GM13976 (cell line): ENCODE measurements at regions not wholly inside any gene's neighbourhood (a gene's known extent, or its start where the extent isn't known, plus 50 kb on each side); places are given as distances from the start of the nearest gene placed in this dataset.

Experiments
- DNase-seq: peaks from one replicate; pipeline ENCODE4 v3.0.0; 2012; ENCODE audit warnings: low spot score
- in situ Hi-C: fragments of 300-500 bp; cut with MboI; formaldehyde crosslinking; loops from one replicate; pipeline ENCODE4 v1.12.0; 2022; ENCODE audit warnings: low sequenced_read_pairs, mixed read lengths, inconsistent platforms; ENCODE audit not compliant: unreplicated experiment
- TF ChIP-seq, protein P1 (sequence below): IDR thresholded peaks from 2 replicates; pipeline ENCODE4 v1.5.1; 2012; ENCODE audit warnings: borderline replicate concordance, mild to moderate bottlenecking; ENCODE audit not compliant: insufficient read depth; ENCODE audit errors: extremely low read depth, missing control alignments, control extremely low read depth

DNA sequence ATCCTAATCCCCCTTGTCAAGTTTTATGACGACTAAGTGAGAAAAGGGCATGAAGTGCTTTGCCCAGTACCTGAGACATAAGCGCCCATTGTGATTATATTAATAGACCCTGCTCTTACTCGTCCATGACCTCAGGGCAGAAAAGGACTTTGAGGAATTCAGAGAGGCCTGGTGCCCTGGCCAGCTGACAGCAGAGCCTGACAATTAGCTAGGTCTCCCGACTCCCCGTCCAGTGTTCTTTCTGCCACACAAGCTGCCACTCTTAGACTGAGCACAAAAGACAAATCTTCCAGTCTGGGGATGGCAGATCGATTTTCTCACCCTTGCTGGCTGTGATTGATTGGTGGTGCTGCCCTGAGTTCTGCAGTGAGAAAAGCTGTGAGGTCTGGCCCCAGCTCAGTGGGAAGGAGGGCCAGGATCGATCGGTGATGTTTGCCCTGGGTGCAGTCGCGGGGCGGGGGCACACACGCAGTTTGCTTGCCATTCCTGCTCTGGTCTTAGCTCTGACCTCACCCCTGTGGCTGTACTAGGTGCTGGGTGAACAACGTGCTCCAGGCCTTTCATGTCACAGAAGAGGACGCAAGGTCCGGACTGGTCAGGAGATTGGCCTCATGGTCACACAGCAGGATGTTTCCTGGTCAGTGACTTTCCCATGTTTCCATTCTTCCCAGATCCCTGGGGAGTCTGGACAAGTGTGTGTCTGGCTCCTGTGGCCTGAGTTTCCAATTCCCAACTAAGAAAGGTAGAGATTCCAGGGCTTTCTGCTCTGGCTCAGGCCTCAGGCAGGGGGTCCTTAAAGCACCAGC lies 67.4 kb upstream of the TLE3 start:
- in situ Hi-C loops = no loop called here
- TF ChIP-seq, protein P1, sequence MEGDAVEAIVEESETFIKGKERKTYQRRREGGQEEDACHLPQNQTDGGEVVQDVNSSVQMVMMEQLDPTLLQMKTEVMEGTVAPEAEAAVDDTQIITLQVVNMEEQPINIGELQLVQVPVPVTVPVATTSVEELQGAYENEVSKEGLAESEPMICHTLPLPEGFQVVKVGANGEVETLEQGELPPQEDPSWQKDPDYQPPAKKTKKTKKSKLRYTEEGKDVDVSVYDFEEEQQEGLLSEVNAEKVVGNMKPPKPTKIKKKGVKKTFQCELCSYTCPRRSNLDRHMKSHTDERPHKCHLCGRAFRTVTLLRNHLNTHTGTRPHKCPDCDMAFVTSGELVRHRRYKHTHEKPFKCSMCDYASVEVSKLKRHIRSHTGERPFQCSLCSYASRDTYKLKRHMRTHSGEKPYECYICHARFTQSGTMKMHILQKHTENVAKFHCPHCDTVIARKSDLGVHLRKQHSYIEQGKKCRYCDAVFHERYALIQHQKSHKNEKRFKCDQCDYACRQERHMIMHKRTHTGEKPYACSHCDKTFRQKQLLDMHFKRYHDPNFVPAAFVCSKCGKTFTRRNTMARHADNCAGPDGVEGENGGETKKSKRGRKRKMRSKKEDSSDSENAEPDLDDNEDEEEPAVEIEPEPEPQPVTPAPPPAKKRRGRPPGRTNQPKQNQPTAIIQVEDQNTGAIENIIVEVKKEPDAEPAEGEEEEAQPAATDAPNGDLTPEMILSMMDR = no peak

DNA sequence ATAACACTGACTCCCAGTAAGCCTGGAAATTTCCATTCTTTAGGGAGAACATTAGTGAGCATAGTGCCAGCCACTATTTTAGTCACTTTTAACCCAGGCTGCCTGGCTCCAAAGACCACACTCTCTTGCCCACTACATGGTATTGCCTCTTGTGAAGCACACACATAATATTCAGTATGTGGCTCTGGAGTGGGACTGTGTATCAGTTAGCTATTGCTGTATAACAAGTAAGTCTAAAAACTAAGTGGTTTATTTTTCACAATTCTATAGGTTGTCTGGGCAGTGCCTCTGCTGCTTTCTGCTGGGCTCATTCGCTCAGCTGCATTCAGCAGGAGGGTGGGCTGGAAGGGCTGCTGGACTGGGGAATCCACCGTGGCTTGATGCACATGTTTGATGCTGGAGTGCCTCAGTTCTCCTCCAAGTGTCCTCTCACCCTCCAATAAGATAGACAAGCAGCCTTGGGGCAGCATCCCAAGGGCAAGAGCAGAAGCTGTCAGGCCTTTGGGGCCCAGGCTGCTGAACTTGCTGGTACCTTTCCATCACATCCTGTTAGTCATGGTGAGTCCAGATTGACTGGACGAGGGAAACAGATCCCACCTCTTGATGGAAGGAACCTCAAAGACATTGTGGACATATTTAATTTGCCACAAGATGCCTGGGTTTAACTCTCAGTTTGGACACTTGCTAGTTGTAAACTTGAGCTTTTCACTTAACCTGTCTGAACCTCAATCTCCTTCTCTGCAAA lies 66.6 kb upstream of the TLE3 start:
- DNase-seq = no peak
- in situ Hi-C loops = no loop called here
- TF ChIP-seq, protein P1 = no peak

More for the DNA sequence above, 67.4 kb upstream of the TLE3 start:
- no peak for DNase-seq

DNA sequence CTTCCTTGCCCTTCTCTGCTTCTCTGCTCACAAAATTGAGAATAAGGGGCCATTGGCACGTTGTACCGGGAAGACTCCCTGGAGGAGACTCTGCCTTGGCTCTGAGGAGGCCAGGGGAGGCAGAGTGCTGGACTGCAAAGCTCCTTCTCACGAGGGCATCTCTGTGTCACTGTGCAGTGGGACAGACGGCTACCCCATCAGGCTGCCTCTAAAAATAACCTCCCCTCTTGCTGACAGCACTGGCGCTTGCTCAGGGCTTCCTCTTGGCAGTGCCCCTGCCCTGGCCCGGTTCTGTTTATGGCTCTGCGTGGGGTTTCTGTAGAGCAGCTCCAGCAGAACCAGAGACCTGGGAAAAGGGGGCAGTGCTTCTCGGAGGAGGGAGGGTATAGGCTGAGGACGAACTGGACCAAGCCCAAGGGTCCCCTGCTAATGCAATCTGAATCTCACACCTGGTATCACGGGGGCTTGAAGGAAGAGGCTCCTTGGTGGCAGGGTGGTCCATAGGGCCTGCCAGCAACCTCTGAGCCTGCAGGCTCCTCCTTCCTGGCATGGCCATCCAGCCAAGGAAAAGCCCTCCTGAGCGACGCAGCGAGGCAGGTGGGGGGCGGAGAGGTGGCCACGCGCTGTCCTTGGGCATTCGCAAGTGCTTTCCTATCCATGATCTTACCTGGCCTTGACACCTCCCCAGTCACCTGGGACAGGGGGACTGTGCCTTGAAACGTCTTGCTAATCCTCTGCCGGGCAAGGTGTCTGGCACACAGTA lies 63.3 kb upstream of the TLE3 start:
- TF ChIP-seq, protein P1 = no peak
- no peak for DNase-seq
- in situ Hi-C loops = no loop called here

DNA sequence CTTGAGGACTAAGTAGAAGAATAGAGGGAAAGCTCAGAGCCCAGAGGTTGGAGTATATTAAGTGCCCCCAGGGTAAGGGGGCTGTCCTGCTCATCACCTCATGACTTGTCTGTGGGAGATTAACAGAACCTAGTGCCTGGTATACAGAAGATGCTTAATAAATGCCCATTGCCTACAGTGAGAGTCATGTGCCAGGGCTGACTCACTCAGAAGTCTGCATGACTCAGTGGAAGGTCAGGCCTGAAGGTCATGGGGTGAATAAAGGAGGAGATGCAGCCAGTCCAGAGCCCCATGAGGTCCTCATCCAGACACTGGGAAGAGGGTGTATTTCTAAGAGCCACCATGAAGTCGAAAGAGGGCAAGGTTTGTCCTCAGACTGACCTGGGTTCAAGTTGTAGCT lies 62.5 kb upstream of the TLE3 start:
- TF ChIP-seq, protein P1 = no peak
- in situ Hi-C loops = no loop called here
- DNase-seq = no peak

DNA sequence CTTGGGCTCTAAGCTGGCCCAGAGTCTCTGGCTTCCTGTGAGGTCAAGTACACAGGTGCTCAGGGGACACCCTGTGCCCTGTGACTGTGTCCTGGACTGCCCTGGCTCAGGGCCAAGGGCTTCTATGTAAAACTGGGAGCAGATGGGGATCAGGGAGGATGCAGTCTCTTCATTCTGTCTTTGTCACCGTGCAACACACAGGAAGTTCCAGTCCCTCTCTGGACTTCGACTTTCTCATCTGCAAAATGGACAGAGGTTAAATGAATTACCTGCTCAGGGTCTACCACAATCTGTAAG lies 61.9 kb upstream of the TLE3 start:
- no peak for DNase-seq
- in situ Hi-C loops = no loop called here
- TF ChIP-seq, protein P1 = no peak

DNA sequence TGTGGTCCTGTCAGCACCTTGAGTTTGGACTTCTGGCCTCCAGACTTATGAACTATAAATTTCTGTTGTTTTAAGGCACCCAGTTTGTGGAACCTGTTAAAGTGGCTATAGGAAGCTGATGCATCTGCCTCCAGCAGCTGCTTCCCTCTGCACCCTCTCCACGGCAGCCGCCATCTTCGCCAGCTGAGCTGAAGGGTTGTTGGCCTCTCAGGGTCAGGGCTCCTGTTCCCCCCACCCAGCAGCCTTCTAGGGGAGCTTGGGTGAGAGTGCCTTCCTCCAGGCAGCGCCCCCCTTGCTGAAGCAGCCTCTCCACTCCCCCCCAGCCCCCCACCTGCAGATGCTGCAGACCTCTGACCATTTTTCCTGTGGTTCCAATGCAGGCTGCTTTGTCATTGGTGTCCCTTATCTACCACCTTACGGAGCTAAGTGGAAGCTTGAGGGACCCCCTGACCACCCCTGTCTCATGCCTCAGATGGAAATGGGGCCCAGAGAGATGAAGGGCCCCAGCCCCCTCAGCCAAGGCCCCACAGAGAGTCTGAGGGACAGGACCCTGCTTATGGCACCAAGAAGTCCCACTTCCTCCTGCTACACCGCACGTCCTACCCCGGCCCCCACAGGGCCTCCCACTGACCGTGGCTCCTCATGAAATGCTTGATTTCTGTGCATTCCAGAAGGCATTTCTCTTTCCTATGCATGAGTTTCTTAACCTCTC lies 61.4 kb upstream of the TLE3 start:
- TF ChIP-seq, protein P1 = no peak
- in situ Hi-C loops = no loop called here
- no peak for DNase-seq
